ENCODE measurements at regions not wholly inside any gene's neighbourhood (a gene's known extent, or its start where the extent isn't known, plus 50 kb on each side); places are given as distances from the start of the nearest gene placed in this dataset.

DNA sequence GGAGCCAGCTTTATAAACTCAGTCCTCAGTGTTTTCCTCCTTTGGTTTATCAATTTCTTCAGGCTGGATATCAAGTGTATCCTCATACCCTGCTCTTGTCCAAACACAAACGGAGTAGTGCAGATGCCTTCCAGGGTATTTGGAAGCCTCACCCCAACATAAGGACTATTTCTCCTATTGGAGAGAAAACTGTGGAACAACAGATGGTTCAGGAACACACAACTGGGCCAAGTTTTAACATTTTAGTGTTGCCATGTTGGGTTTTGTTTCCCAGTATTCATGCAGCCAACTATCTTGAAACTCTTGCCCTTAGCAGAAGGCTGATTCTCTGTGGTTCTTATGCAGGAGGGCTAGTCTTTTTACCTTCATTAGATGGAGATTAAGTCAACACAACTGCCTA is 398.1 kb downstream of the GABRB3 start:
- Mint-ChIP-seq H3K36me3 (ENCODE audit: insufficient read depth, unreplicated experiment) (no peaks in the 10 kb centered on the region), H3K4me3 (ENCODE audit: unreplicated experiment) (no peak overlapping the region), H3K4me1 (ENCODE audit: insufficient read depth, unreplicated experiment) (no peaks in the 10 kb centered on the region), H3K27me3 (ENCODE audit: insufficient read depth, unreplicated experiment) (no peaks in the 10 kb centered on the region), H3K9me3 (ENCODE audit: unreplicated experiment) (peaks cover 54% of the 10 kb centered on the region), H3K27ac (ENCODE audit: low read depth, unreplicated experiment) (no peak overlapping the region)
- no peak for DNase-seq (ENCODE audit: unreplicated experiment)
- BruUV-seq (replicated peaks), result no TSS peak
- POLR2A ChIA-PET, result no interaction called here
- intact Hi-C loops (cut with micrococcal nuclease), result no loop called here
- no peak for TF ChIP-seq CTCF (IDR thresholded peaks at IDR 0.05; ENCODE audit: unreplicated experiment)
- CTCF ChIA-PET, result no interaction called here

DNA sequence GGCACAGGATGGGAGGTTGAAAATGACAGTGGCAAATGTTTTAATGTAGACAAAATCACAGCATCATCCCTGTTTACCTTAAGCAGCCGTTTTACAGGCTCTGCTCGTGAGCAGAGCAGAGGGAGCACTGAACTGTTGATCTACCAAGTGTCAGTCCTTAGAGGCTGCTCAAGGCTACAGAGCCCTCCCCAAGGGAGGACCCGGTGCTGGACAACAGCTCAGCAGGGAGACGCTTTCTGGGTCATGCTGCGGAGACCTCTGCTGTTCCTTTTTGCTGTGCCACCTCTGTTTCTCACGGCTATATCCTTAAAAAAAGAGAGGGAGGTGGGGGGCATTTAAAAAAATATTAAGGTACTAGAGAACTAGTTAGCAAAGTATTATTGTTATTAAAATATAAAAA is 400.2 kb downstream of the GABRB3 start:
- Mint-ChIP-seq H3K27me3 (ENCODE audit: insufficient read depth, unreplicated experiment) (no peaks in the 10 kb centered on the region), H3K4me3 (ENCODE audit: unreplicated experiment) (no peak overlapping the region), H3K9me3 (ENCODE audit: unreplicated experiment) (peaks cover 45% of the 10 kb centered on the region), H3K4me1 (ENCODE audit: insufficient read depth, unreplicated experiment) (no peaks in the 10 kb centered on the region), H3K36me3 (ENCODE audit: insufficient read depth, unreplicated experiment) (peaks cover 6% of the 10 kb centered on the region), H3K27ac (ENCODE audit: low read depth, unreplicated experiment) (no peak overlapping the region)
- CTCF ChIA-PET, result no interaction called here
- no TSS peak for BruUV-seq (replicated peaks)
- TF ChIP-seq CTCF (IDR thresholded peaks at IDR 0.05; ENCODE audit: unreplicated experiment), result no peak
- POLR2A ChIA-PET, result no interaction called here
- no peak for DNase-seq (ENCODE audit: unreplicated experiment)
- intact Hi-C loops (cut with micrococcal nuclease), result no loop called here

DNA sequence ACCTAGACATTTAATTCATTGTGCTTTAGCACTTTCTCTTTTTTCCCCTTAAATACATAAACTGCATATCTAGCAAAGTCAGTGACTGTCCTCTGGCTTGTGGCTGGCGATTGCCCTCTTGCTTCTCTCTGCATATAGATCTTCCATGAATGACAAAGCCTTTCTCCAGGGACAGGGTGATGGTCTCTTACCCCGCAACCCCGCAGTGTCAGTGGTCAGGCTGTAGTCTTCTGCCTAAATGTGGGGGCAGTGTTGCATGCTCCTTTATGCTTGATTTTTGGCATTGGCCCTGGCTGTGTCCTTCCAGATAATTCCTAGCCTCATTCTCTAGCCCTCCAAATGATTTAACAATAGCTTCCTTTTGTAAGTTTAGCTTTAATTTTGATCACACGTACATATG is 407.8 kb downstream of the GABRB3 start:
- intact Hi-C loops (cut with micrococcal nuclease), result no loop called here
- Mint-ChIP-seq H3K4me3 (ENCODE audit: unreplicated experiment) (no peak overlapping the region), H3K9me3 (ENCODE audit: unreplicated experiment) (peaks cover 46% of the 10 kb centered on the region), H3K4me1 (ENCODE audit: insufficient read depth, unreplicated experiment) (no peaks in the 10 kb centered on the region), H3K27ac (ENCODE audit: low read depth, unreplicated experiment) (no peak overlapping the region), H3K36me3 (ENCODE audit: insufficient read depth, unreplicated experiment) (peaks cover 12% of the 10 kb centered on the region), H3K27me3 (ENCODE audit: insufficient read depth, unreplicated experiment) (no peaks in the 10 kb centered on the region)
- ChIA-PET POLR2A (no interaction called here), CTCF (no interaction called here)
- TF ChIP-seq CTCF (IDR thresholded peaks at IDR 0.05; ENCODE audit: unreplicated experiment), result no peak
- BruUV-seq (replicated peaks), result no TSS peak
- no peak for DNase-seq (ENCODE audit: unreplicated experiment)

DNA sequence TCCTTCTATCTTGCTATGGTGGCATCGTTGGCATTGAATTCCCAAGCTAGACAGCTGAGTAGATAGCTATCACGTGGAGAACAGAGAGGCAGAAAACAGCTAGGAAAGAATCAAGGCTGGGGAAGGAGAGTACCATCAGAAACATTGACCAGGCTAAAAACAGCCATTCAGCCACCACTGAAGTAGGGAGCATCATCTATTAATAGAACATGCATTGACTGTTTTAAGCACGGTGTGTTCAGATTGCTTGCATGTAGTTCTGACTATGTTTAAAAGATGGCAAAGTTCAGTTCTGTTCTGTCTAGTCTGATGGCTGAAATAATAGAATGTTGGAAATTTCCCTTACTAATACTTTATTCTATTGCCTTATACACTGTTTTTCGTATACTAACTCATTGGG is 413.0 kb downstream of the GABRB3 start:
- POLR2A ChIA-PET, result no interaction called here
- CTCF ChIA-PET, result no interaction called here
- no peak for DNase-seq (ENCODE audit: unreplicated experiment)
- Mint-ChIP-seq H3K9me3 (ENCODE audit: unreplicated experiment) (peaks cover 47% of the 10 kb centered on the region), H3K27me3 (ENCODE audit: insufficient read depth, unreplicated experiment) (no peaks in the 10 kb centered on the region), H3K27ac (ENCODE audit: low read depth, unreplicated experiment) (no peak overlapping the region), H3K4me1 (ENCODE audit: insufficient read depth, unreplicated experiment) (no peaks in the 10 kb centered on the region), H3K4me3 (ENCODE audit: unreplicated experiment) (no peak overlapping the region), H3K36me3 (ENCODE audit: insufficient read depth, unreplicated experiment) (no peaks in the 10 kb centered on the region)
- no peak for TF ChIP-seq CTCF (IDR thresholded peaks at IDR 0.05; ENCODE audit: unreplicated experiment)
- no TSS peak for BruUV-seq (replicated peaks)
- intact Hi-C loops (cut with micrococcal nuclease), result no loop called here

All from MCF 10A (cell line).